Stimulated activated naive CD8-positive, alpha-beta T cell treated with anti-CD3 and anti-CD28 coated beads, Interleukin-15, Interleukin-2, amounts not matched to agents 100 ng/mL and 50 ng/mL, for 24 hours (primary cell): ENCODE measurements at regions not wholly inside any gene's neighbourhood (a gene's known extent, or its start where the extent isn't known, plus 50 kb on each side); places are given as distances from the start of the nearest gene placed in this dataset.

Experiments
- H3K27ac Mint-ChIP-seq: one replicate; pipeline ENCODE4 v1.8.0; 2021; ENCODE audit warnings: mild to moderate bottlenecking, mixed read lengths
- H3K27me3 Mint-ChIP-seq: one replicate; pipeline ENCODE4 v1.8.0; 2021; ENCODE audit warnings: mixed read lengths
- H3K36me3 Mint-ChIP-seq: one replicate; pipeline ENCODE4 v1.8.0; 2021; ENCODE audit warnings: low read depth, mixed read lengths
- H3K4me1 Mint-ChIP-seq: one replicate; pipeline ENCODE4 v1.8.0; 2021; ENCODE audit warnings: low read depth, mixed read lengths
- H3K4me3 Mint-ChIP-seq: one replicate; pipeline ENCODE4 v1.8.0; 2021; ENCODE audit warnings: mild to moderate bottlenecking, mixed read lengths
- H3K9me3 Mint-ChIP-seq: one replicate; pipeline ENCODE4 v1.8.0; 2021; ENCODE audit warnings: mixed read lengths

DNA sequence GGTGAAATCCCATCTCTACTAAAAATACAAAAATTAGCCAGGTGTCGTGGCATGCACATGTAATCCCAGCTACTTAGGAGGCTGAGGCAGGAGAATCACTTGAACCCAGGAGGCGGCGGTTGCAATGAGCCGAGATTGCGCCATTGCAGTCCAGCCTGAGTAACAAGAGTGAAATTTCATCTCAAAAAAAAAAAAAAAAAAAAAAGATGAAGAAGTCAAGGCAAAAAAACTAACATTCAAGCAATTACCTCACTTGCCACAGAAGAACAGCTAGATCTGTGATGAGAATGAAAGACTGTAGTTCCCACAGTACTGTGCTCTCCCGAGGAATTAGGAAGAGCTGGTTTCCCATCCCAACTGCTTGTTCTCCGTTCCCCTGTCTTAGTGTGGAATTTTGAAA, 144.7 kb upstream of the ECI2 start:
- peaks cover 52% of the 10 kb centered on the region for H3K27me3 Mint-ChIP-seq
- peaks cover 10% of the 10 kb centered on the region for H3K4me1 Mint-ChIP-seq
- H3K27ac Mint-ChIP-seq, result no peak overlapping the region
- no peaks in the 10 kb centered on the region for H3K36me3 Mint-ChIP-seq
- H3K9me3 Mint-ChIP-seq, result no peaks in the 10 kb centered on the region
- H3K4me3 Mint-ChIP-seq, result no peak overlapping the region

DNA sequence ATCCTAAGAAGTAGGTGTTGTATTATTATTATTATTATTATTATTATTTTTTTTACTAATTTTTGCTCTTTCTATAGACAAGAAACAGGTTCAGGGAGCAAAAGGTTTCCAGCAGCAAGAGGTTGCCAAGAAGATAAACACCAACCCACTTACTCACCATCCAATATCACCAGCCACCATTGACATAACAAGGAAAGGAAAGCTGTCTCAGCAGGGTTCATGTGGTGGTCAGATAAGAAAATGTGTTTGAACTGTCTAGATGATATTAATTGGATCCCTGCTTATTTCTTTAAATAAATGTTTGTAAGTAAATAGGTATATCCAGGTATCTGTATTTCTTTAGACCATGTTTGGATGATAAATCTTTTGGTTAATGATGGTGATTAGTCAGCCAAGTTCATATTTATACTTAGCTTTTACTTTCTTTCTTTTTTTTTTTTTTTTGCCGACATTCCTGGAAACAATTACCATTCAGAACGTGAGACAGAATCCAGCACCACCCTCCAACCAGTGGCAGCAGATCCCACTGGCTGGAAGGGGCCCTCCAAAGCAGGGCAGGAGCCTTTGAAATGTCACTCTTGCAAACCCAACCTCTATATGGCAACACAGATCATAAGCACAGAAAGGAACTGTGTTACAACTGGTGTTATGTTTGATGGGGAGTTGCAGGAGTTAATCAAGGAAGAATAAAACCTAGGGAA, 139.2 kb upstream of the ECI2 start:
- H3K9me3 Mint-ChIP-seq, result no peaks in the 10 kb centered on the region
- H3K27ac Mint-ChIP-seq, result no peak overlapping the region
- no peaks in the 10 kb centered on the region for H3K4me1 Mint-ChIP-seq
- H3K4me3 Mint-ChIP-seq, result no peak overlapping the region
- H3K27me3 Mint-ChIP-seq, result peaks cover 22% of the 10 kb centered on the region
- no peaks in the 10 kb centered on the region for H3K36me3 Mint-ChIP-seq

DNA sequence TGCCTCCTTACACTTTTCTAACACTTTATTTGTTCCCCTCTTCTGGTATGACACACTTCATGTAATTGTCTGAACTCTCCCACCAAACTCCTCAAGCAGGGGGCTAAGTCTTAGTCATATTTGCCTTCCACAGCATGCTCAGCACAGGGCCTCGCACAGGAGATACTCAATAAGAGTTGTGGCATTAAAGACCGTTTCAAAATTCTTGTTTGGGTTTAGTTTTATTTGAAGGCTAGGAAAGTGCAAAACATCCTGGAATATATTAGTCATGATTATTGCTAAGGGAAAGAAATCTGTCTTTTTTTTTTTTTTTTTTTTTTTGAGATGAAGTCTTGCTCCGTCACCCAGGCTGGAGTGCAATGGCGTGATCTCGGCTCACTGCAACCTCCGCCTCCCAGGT, 137.6 kb upstream of the ECI2 start:
- H3K4me1 Mint-ChIP-seq, result no peaks in the 10 kb centered on the region
- H3K27ac Mint-ChIP-seq, result no peak overlapping the region
- H3K27me3 Mint-ChIP-seq, result peaks cover 12% of the 10 kb centered on the region
- H3K9me3 Mint-ChIP-seq, result no peaks in the 10 kb centered on the region
- H3K36me3 Mint-ChIP-seq, result no peaks in the 10 kb centered on the region
- H3K4me3 Mint-ChIP-seq, result no peak overlapping the region

DNA sequence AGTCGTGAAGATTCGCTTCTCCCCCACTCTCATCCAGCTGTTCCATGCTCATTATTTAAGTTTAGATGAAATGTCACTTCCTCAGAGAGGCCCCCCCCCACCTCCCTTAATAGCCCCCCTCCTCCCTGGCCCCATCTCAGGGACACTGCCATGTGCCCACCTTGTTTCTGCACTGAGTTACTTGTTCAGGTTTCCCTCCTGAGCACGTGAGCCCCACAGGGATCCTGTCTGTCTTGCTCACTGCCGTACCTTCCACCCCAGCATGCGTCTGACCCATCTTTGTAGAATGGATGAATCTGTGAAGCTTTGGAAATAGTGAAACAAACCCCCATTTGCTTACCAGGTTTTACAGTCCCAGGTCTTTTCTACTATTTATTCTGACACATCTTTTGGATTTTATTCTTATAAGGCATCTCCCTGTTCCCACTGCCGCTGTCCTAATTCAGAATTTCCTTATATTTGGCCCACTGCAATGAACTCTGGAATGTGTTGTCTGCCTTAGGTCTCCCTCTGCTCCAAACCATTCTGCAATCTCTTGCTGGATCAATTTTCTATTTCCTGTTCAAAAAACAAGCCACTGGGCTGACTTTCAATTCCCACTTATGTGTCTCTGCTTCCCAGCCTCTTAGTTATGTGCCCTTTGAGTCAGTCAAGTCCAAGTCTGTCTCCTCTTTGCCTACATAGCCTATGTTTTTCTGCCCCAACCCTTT, 136.5 kb upstream of the ECI2 start:
- Mint-ChIP-seq H3K36me3 (no peaks in the 10 kb centered on the region), H3K4me1 (no peaks in the 10 kb centered on the region), H3K27me3 (peaks cover 10% of the 10 kb centered on the region)

DNA sequence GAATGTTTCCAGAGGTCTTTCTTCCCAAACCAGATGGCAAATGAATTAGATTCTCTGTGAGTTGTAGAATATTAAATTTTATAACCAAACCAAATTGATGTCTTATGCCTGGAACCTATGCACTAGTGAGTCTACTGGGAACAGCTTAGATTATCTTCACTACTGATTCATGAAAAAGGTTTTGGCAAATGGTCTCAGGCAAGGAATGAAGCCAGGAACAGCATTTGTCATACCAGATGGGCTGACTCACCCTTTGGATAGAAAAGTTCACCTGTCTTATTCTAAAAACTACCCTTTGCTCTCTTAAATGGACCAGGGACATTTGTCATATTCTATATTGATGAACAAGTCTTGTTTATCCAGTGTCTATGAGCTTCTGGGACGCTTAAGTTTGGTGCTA, 135.4 kb upstream of the ECI2 start:
- no peaks in the 10 kb centered on the region for H3K36me3 Mint-ChIP-seq
- peaks cover 14% of the 10 kb centered on the region for H3K27me3 Mint-ChIP-seq
- H3K9me3 Mint-ChIP-seq, result no peaks in the 10 kb centered on the region
- H3K4me1 Mint-ChIP-seq, result no peaks in the 10 kb centered on the region
- H3K4me3 Mint-ChIP-seq, result no peak overlapping the region
- H3K27ac Mint-ChIP-seq, result no peak overlapping the region

More for the DNA sequence above, 136.5 kb upstream of the ECI2 start:
- Mint-ChIP-seq H3K9me3 (no peaks in the 10 kb centered on the region), H3K4me3 (no peak overlapping the region), H3K27ac (no peak overlapping the region)

DNA sequence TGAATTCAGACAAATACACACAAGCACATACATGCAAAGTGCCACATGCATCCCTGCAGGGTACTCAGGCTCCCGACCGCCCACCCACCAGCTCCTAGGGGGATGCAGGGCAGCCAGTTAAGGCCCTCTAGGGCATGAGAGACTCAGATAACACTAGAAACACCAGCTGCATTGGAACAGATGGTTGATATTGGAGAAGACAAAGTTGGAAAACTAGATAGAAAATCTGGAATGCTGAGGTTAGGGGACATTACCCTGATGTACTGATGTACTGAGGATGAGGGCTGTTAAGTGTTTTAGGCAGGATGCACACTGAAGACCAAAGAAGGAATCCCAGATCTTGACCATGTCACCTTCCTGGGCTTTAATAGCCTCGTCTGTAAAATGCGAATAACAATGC, 134.6 kb upstream of the ECI2 start:
- no peaks in the 10 kb centered on the region for H3K36me3 Mint-ChIP-seq
- no peaks in the 10 kb centered on the region for H3K4me1 Mint-ChIP-seq
- H3K27me3 Mint-ChIP-seq, result peaks cover 16% of the 10 kb centered on the region
- no peaks in the 10 kb centered on the region for H3K9me3 Mint-ChIP-seq
- H3K27ac Mint-ChIP-seq, result no peak overlapping the region
- H3K4me3 Mint-ChIP-seq, result no peak overlapping the region

DNA sequence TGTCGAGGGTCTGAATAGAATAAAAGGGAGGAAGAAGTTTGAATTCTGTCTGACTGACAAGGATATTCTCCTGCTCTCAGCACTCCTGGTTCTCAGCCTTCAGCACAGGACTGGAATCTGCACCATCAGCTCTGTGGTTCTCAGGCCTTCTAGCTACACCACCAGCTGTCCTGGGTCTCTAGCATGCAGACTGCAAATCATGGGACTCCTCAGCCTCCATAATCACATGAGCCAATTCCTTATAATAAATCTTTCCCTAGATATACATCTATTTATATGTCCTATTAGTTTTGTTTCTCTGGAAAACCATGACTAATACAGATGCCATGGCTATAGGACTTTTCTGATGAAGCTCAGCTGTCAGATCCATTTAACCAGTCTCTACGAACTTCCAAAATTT, 132.8 kb upstream of the ECI2 start:
- Mint-ChIP-seq H3K36me3 (no peaks in the 10 kb centered on the region), H3K9me3 (no peaks in the 10 kb centered on the region), H3K27me3 (peaks cover 16% of the 10 kb centered on the region), H3K27ac (no peak overlapping the region), H3K4me3 (no peak overlapping the region), H3K4me1 (no peaks in the 10 kb centered on the region)

DNA sequence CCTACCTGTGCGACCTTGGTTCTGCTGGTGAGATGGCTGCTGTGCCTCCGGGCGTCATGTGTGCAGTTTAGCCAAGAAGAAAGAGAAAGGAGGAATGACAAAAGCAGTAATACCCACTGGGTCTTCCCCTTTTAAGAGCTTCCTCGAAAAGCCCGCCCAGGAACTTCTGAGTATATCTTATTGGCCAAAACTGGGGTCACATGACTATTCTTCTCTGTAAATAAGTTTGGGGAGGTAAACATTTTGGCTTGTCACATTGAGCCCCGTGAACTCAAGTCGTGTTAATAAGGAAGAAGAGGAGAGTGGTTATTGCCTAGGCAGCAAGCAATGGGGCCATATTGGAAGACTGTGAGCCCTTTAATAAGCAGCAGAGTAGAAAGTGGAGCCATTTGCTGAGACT, 130.4 kb upstream of the ECI2 start:
- H3K36me3 Mint-ChIP-seq, result no peaks in the 10 kb centered on the region
- H3K4me3 Mint-ChIP-seq, result no peak overlapping the region
- H3K9me3 Mint-ChIP-seq, result no peaks in the 10 kb centered on the region
- H3K27me3 Mint-ChIP-seq, result peaks cover 14% of the 10 kb centered on the region
- no peaks in the 10 kb centered on the region for H3K4me1 Mint-ChIP-seq
- H3K27ac Mint-ChIP-seq, result no peak overlapping the region

DNA sequence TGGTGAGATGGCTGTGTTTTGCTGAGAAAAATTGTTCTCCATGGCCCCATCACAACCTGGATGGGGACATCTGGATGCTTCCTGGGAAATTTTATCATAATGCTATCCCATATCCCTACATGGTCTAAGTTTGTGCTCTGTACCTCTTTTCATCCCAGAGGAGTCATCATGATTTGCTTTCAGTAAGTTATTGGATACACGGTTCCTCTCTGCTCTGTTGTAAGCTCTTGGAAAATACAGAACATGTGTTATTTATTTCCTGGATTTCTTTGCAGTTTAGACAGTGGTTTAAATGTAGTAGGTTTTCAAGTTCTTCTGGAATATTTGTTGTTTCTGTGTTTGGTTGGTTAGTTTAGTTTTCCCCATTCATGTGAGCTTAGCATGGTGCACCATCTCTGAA, 129.2 kb upstream of the ECI2 start:
- Mint-ChIP-seq H3K9me3 (no peaks in the 10 kb centered on the region), H3K27ac (no peak overlapping the region), H3K4me3 (no peak overlapping the region), H3K27me3 (peaks cover 18% of the 10 kb centered on the region), H3K4me1 (no peaks in the 10 kb centered on the region), H3K36me3 (no peaks in the 10 kb centered on the region)

DNA sequence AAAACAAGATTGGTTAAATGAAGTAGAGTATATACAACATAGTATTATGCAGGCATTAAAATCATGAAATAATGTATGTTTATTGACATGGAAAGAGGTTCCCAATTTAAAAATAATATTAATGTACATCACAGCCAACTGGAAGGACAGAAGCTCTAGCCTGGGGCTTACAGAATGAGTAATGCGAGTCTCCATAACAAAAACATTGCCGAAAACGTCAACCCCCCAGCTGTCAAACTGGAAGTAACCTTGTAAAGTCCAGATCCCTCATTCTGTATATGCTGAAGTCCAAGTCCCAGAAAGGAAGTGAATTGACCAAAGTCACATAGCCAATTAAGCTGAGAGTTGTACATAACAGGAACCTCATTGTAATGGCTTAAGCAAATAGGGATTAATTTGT, 128.7 kb upstream of the ECI2 start:
- no peaks in the 10 kb centered on the region for H3K4me1 Mint-ChIP-seq

DNA sequence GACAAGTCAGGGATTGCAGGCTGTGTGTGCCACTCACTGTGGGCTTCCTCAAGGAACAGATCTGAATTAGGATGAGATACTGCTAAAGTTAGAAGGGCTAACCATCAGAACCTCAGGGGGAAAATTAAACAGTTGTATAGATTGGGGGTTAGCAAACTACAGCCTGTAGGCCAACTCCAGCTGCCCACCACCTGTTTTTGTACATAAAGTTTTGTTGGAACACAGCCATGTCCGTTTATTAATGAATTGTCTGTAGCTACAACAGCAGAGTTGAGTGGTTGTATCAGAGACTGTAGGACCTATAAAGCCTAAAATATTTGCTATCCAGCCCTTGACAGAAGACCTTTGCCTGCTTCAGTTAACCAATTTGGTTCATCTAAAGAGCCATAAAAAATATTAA, 127.2 kb upstream of the ECI2 start:
- Mint-ChIP-seq H3K27me3 (peaks cover 18% of the 10 kb centered on the region), H3K9me3 (no peaks in the 10 kb centered on the region), H3K4me1 (no peaks in the 10 kb centered on the region), H3K36me3 (no peaks in the 10 kb centered on the region), H3K4me3 (no peak overlapping the region), H3K27ac (no peak overlapping the region)

More for the DNA sequence above, 128.7 kb upstream of the ECI2 start:
- Mint-ChIP-seq H3K36me3 (no peaks in the 10 kb centered on the region), H3K9me3 (no peaks in the 10 kb centered on the region), H3K4me3 (no peak overlapping the region), H3K27me3 (peaks cover 18% of the 10 kb centered on the region), H3K27ac (no peak overlapping the region)

DNA sequence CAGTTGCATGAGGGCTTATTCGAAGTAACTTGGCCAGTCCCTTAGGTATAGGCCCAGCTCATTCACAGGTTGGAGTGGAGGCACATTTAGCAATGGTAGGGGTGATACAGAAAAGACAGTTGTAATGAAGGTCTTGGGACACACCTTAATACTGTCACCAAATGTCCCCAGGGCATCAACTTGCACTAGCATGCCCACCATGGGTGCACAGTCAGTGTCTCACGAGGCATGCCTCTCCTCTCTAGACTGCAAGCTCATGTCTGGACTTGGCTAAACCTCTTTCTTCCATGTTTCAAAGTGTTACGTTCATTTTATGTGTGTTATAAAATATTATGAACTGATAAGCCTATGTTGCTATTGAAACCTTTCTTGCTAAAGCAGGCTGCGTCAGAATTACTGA, 124.0 kb upstream of the ECI2 start:
- H3K4me3 Mint-ChIP-seq, result no peak overlapping the region
- H3K27ac Mint-ChIP-seq, result no peak overlapping the region
- H3K9me3 Mint-ChIP-seq, result no peaks in the 10 kb centered on the region
- H3K36me3 Mint-ChIP-seq, result no peaks in the 10 kb centered on the region
- peaks cover 9% of the 10 kb centered on the region for H3K27me3 Mint-ChIP-seq
- H3K4me1 Mint-ChIP-seq, result no peaks in the 10 kb centered on the region

DNA sequence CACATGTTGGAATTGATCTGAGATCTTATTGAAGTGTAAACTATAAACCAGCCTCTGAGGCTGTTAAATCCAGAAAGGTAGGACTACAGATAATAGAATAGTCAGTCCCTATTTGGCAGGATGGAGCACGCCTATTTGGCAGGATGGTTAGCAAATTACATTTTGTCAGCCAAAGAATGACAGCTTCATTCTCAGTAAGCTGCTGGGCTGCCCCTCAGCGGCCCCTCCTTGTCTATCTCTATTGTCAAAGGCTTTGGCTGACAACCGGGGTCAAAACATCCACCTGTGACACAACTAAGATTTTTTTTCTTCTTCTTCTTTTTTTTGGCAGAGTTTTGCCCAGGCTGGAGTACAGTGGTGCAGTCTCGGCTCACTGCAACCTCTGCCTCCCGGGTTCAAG, 123.4 kb upstream of the ECI2 start:
- no peak overlapping the region for H3K4me3 Mint-ChIP-seq
- H3K27me3 Mint-ChIP-seq, result peaks cover 9% of the 10 kb centered on the region
- H3K27ac Mint-ChIP-seq, result no peak overlapping the region
- no peaks in the 10 kb centered on the region for H3K36me3 Mint-ChIP-seq
- H3K4me1 Mint-ChIP-seq, result no peaks in the 10 kb centered on the region
- no peaks in the 10 kb centered on the region for H3K9me3 Mint-ChIP-seq

DNA sequence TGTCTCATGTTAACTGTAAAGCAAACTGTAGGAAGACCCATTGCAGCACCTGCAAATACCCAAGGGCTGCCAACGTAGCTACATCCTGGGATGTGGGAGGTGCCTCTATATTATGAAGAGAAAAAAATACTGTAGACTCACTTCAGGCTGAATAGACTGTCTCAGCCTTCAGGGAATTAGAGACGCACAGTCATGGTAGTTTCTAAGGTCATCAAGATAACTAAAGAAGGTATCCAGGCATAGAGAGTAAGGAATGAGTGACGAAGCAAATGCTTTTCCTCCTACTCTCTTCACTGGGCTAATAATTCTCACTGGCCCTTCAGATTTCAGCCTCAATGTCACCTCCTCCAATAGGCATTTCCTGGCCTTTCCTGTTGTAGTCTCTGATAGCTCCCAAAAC, 121.6 kb upstream of the ECI2 start:
- no peak overlapping the region for H3K27ac Mint-ChIP-seq
- H3K4me3 Mint-ChIP-seq, result no peak overlapping the region
- H3K9me3 Mint-ChIP-seq, result no peaks in the 10 kb centered on the region
- no peaks in the 10 kb centered on the region for H3K36me3 Mint-ChIP-seq
- H3K27me3 Mint-ChIP-seq, result peaks cover 9% of the 10 kb centered on the region
- H3K4me1 Mint-ChIP-seq, result no peaks in the 10 kb centered on the region

DNA sequence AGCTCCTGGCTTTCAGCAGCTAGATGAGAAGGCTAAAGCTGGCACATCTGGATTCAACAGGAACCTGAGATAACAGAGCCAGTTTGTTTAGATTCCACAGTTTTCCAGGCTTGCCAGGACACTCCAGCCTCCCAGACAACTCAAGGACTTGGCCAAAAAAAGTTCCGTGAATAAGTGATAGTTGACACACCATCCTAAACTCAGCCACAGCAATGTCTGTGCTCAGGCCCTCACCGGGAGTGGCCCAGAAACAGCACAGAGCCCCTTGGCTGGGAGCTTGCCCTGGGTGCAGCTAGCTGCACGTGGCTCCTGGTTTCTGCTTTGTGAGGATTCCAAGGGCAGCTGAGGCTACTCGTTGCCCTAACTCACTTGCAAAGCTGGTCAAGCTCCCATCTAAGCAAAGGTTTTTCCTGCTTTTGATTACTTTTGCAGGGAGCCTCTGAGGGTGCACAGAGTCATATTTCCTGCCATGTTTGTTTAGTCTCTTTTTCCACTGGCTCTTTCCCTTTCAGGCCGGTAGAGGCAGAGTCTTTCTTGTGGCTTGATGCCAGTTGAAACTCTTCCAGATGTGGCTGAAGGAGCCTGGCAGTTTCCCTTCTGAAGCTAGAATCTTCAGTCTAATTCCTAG, 118.3 kb upstream of the ECI2 start:
- Mint-ChIP-seq H3K9me3 (no peaks in the 10 kb centered on the region), H3K4me3 (no peak overlapping the region), H3K4me1 (no peaks in the 10 kb centered on the region), H3K27ac (no peak overlapping the region), H3K36me3 (no peaks in the 10 kb centered on the region), H3K27me3 (peaks cover 17% of the 10 kb centered on the region)
